22Rv1 (cell line): ENCODE measurements at regions not wholly inside any gene's neighbourhood (a gene's known extent, or its start where the extent isn't known, plus 50 kb on each side); places are given as distances from the start of the nearest gene placed in this dataset.

Experiments
- H3K27ac ChIP-seq: fragments of 450-650 bp; 2 replicates; pipeline ENCODE4 v1.5.1; 2017
- CTCF ChIP-seq: fragments of 450-650 bp; IDR thresholded peaks from 2 replicates; pipeline ENCODE4 v1.5.1; 2017; ENCODE audit warnings: mild to moderate bottlenecking
- ZFX ChIP-seq: fragments of 450-650 bp; IDR thresholded peaks from 2 replicates; pipeline ENCODE4 v1.6.1; 2017; ENCODE audit warnings: antibody characterized with exemption, borderline replicate concordance

- TF ChIP-seq CTCF = no peak
- no peak for TF ChIP-seq ZFX
- no peak overlapping the region for H3K27ac ChIP-seq
Observed at GRCh38 chr13:67725999-67726398, 495.9 kb upstream of the PCDH9 start.

GRCh38 chr13:67713571-67713970 is 483.4 kb upstream of the PCDH9 start:
- TF ChIP-seq CTCF (no peak), ZFX (no peak)
- no peak overlapping the region for H3K27ac ChIP-seq

- no peak overlapping the region for H3K27ac ChIP-seq
- no peak for TF ChIP-seq CTCF
- TF ChIP-seq ZFX = no peak
Observed at GRCh38 chr13:67696775-67697174, 466.6 kb upstream of the PCDH9 start.

GRCh38 chr13:67664502-67664901 is 434.4 kb upstream of the PCDH9 start:
- TF ChIP-seq CTCF = no peak
- no peak overlapping the region for H3K27ac ChIP-seq

GRCh38 chr13:67662997-67663396 is 432.9 kb upstream of the PCDH9 start:
- TF ChIP-seq ZFX (no peak), CTCF (no peak)
- H3K27ac ChIP-seq = no peak overlapping the region

- H3K27ac ChIP-seq = no peak overlapping the region
- TF ChIP-seq ZFX = no peak
- TF ChIP-seq CTCF = no peak
Observed at GRCh38 chr13:67652887-67653286, 422.8 kb upstream of the PCDH9 start.

- TF ChIP-seq ZFX (no peak), CTCF (no peak)
- no peak overlapping the region for H3K27ac ChIP-seq
Observed at GRCh38 chr13:67651908-67652465, 421.9 kb upstream of the PCDH9 start.
